Neuronal stem cell (in vitro differentiated cells): ENCODE measurements at regions not wholly inside any gene's neighbourhood (a gene's known extent, or its start where the extent isn't known, plus 50 kb on each side); places are given as distances from the start of the nearest gene placed in this dataset.

Source experiments
- DNase-seq: peaks from one replicate; pipeline ENCODE4 v3.0.0-alpha.2; 2013; ENCODE audit warnings: low spot score
- H2AFZ ChIP-seq: one replicate; pipeline ENCODE4 v1.6.1; 2013; ENCODE audit warnings: mild to moderate bottlenecking, low read length, inconsistent platforms
- H2AK5ac ChIP-seq: 2 replicates; pipeline ENCODE4 v1.6.1; 2013; ENCODE audit warnings: low read depth, mild to moderate bottlenecking, inconsistent platforms, low read length, moderate library complexity, mixed read lengths
- H2BK120ac ChIP-seq: 2 replicates; pipeline ENCODE4 v1.6.1; 2013; ENCODE audit warnings: low read depth, mild to moderate bottlenecking, inconsistent platforms, low read length, moderate library complexity, mixed read lengths
- H2BK12ac ChIP-seq: one replicate; pipeline ENCODE4 v1.6.1; 2013; ENCODE audit warnings: low read length, inconsistent platforms
- H2BK15ac ChIP-seq: 2 replicates; pipeline ENCODE4 v1.6.1; 2013; ENCODE audit warnings: mild to moderate bottlenecking, low read length, inconsistent platforms, mixed read lengths
- H2BK5ac ChIP-seq: one replicate; pipeline ENCODE4 v1.6.1; 2013; ENCODE audit warnings: inconsistent platforms, mild to moderate bottlenecking, low read length, moderate library complexity
- H3K14ac ChIP-seq: one replicate; pipeline ENCODE4 v1.6.1; 2013; ENCODE audit warnings: low read length, inconsistent platforms
- H3K18ac ChIP-seq: 2 replicates; pipeline ENCODE4 v1.6.1; 2013; ENCODE audit warnings: low read length, inconsistent platforms
- H3K23ac ChIP-seq: 2 replicates; pipeline ENCODE4 v1.6.1; 2013; ENCODE audit warnings: low read depth, mild to moderate bottlenecking, mixed read lengths, low read length, inconsistent platforms; ENCODE audit not compliant: poor library complexity
- H3K27ac ChIP-seq: replicated peaks from 3 replicates; pipeline ENCODE4 v1.5.1; 2013; ENCODE audit warnings: low read length, inconsistent platforms
- H3K27me3 ChIP-seq, 3 experiments: 2 replicates each; pipeline ENCODE4 v1.6.1; 2013; ENCODE audit warnings: low read length in 3 of 3, mild to moderate bottlenecking in 2 of 3, inconsistent platforms in 1 of 3, low read depth in 1 of 3, mixed read lengths in 1 of 3, moderate library complexity in 1 of 3; ENCODE audit not compliant: control insufficient read depth in 3 of 3, insufficient read depth in 3 of 3
- H3K36me3 ChIP-seq, 2 donors: replicated peaks in 1 of 2; 2 replicates each; pipeline ENCODE4 v1.6.1; 2013; ENCODE audit warnings: low read length in 2 of 2; ENCODE audit not compliant: control insufficient read depth in 2 of 2, insufficient read depth in 2 of 2
- H3K4ac ChIP-seq: 2 replicates; pipeline ENCODE4 v1.6.1; 2013; ENCODE audit warnings: inconsistent platforms, mild to moderate bottlenecking, low read length, moderate library complexity
- H3K4me1 ChIP-seq, 2 donors: 1 replicate in 1 of 2; 2 replicates in 1 of 2; pipeline ENCODE4 v1.6.1; 2013; ENCODE audit warnings: low read length in 2 of 2, low read depth in 1 of 2; ENCODE audit not compliant: control insufficient read depth in 2 of 2, insufficient read depth in 1 of 2
- H3K4me2 ChIP-seq: one replicate; pipeline ENCODE4 v1.6.1; 2013; ENCODE audit warnings: mild to moderate bottlenecking, low read length, inconsistent platforms; ENCODE audit not compliant: insufficient read depth, poor library complexity, severe bottlenecking
- H3K4me3 ChIP-seq, 2 donors: 2 replicates each; pipeline ENCODE4 v1.5.1; 2013; ENCODE audit warnings: low read length in 2 of 2, mild to moderate bottlenecking in 2 of 2, inconsistent platforms in 1 of 2, moderate library complexity in 1 of 2
- H3K79me1 ChIP-seq: one replicate; pipeline ENCODE4 v1.6.1; 2013; ENCODE audit warnings: low read depth, mild to moderate bottlenecking, inconsistent platforms, low read length, moderate library complexity
- H3K9ac ChIP-seq: one replicate; pipeline ENCODE4 v1.6.1; 2013; ENCODE audit warnings: mild to moderate bottlenecking, low read depth, low read length, inconsistent platforms; ENCODE audit not compliant: poor library complexity
- H3K9me3 ChIP-seq, 2 donors: replicated peaks in 1 of 2; 2 replicates each; pipeline versions ENCODE3 to v1.6.1; 2013; ENCODE audit warnings: low read length in 2 of 2, mild to moderate bottlenecking in 2 of 2, inconsistent platforms in 1 of 2, low read depth in 1 of 2, mixed read lengths in 1 of 2, moderate library complexity in 1 of 2; ENCODE audit not compliant: control insufficient read depth in 2 of 2, insufficient read depth in 1 of 2
- H4K8ac ChIP-seq: one replicate; pipeline ENCODE4 v1.6.1; 2013; ENCODE audit warnings: low read depth, mild to moderate bottlenecking, inconsistent platforms, low read length, moderate library complexity
- H4K91ac ChIP-seq: one replicate; pipeline ENCODE4 v1.6.1; 2013; ENCODE audit warnings: low read length, low read depth, mild to moderate bottlenecking, inconsistent platforms; ENCODE audit not compliant: poor library complexity
- WGBS, 2 donors: extraction: QIAGEN DNeasy Blood & Tissue Kit; methylation state at CpG; one replicate each; pipeline ENCODE4 v1.1.7; 2013; ENCODE audit warnings: missing lambda C conversion rate in 2 of 2, mixed read lengths in 1 of 2; ENCODE audit not compliant: insufficient read length in 2 of 2, insufficient replicate concordance in 1 of 2; ENCODE audit errors: extremely low coverage in 2 of 2; 5-methylcytosine and 5-hydroxymethylcytosine counted together

DNA sequence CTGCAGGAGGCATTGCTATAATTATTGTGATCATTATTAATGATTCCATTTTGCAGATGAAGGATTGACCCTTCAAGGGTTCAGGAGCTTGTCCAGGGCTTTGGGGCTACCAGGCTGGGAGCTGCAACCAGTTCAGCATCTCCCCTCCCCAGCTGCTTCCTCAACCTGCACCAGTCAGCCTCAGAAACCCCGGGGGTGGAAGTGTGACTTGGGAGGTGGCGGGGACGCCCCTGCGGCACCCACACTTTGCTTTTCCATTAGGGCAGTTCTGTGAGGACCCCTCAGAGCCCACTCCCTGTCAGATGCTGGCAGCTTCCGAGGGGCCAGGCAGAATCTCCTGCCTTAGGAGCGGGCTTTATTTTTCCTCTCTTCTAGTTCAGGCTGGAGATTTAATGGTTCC is 85.6 kb downstream of the OLFM1 start:
- no peak overlapping the region for H3K4ac ChIP-seq
- H4K8ac ChIP-seq = no peak overlapping the region
- no peak overlapping the region for H2BK15ac ChIP-seq
- H3K4me2 ChIP-seq = no peak overlapping the region
- no peak overlapping the region for H2BK120ac ChIP-seq
- no peak overlapping the region for H2BK5ac ChIP-seq
- H3K14ac ChIP-seq = peak overlapping the region; percentile 65
- WGBS, 2 donors = no CpG with 5 or more reads among the region's 6 CpGs
- H3K23ac ChIP-seq = no peak overlapping the region
- no peak overlapping the region for H2AFZ ChIP-seq
- no peak for DNase-seq
- H3K18ac ChIP-seq = peak overlapping the region; percentile 32
- H3K9me3 ChIP-seq = peaks cover 0 to 5% of the 10 kb centered on the region in 2 donors
- no peak overlapping the region for H3K9ac ChIP-seq
- peaks cover 0 to 4% of the 10 kb centered on the region in 2 donors for H3K4me1 ChIP-seq
- H2BK12ac ChIP-seq = no peak overlapping the region
- no peak overlapping the region for H3K4me3 ChIP-seq
- H4K91ac ChIP-seq = no peak overlapping the region
- H3K79me1 ChIP-seq = no peaks in the 10 kb centered on the region
- H3K27me3 ChIP-seq = peaks cover 0 to 12% (median 0%) of the 10 kb centered on the region in 3 experiments
- no peaks in the 10 kb centered on the region for H3K36me3 ChIP-seq
- H3K27ac ChIP-seq = no peak overlapping the region
- no peak overlapping the region for H2AK5ac ChIP-seq

DNA sequence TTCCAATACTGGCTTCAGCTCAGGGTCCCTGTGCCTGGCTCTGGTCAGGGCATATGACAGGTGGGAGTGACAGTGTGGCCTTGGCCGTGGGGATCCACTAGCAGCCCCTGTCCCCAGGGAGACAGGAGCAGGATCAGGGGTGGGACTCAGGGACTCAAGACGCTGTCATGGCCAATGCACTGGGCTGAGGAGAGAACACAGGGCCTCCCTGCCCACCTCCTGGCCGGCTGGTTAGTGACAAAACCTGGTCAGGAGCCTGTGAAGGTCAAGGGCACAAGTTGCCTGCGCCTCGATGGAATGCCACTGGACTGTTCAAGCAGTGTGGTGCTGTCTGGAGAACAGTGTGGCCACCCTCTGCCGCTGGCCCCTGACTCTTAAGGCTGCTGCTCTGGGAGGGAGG is 86.8 kb downstream of the OLFM1 start:
- H2BK12ac ChIP-seq = no peak overlapping the region
- no peak overlapping the region for H2BK5ac ChIP-seq
- H3K4ac ChIP-seq = no peak overlapping the region
- no peak for DNase-seq
- peak overlapping the region; percentile 65 for H3K18ac ChIP-seq
- H3K4me2 ChIP-seq = no peak overlapping the region
- H3K27ac ChIP-seq = no peak overlapping the region
- WGBS, 2 donors = no CpG with 5 or more reads among the region's 6 CpGs
- H2BK15ac ChIP-seq = no peak overlapping the region
- H3K4me3 ChIP-seq = no peak overlapping the region
- H3K4me1 ChIP-seq = peaks cover 0 to 4% of the 10 kb centered on the region in 2 donors
- H4K91ac ChIP-seq = no peak overlapping the region
- no peak overlapping the region for H2AFZ ChIP-seq
- no peaks in the 10 kb centered on the region for H3K36me3 ChIP-seq
- peak overlapping the region; percentile 16 for H3K23ac ChIP-seq
- peaks cover 0 to 5% of the 10 kb centered on the region in 2 donors for H3K9me3 ChIP-seq
- peak overlapping the region; percentile 14 for H3K9ac ChIP-seq
- H4K8ac ChIP-seq = peak overlapping the region; percentile 49
- no peak overlapping the region for H3K14ac ChIP-seq
- H2AK5ac ChIP-seq = peak overlapping the region; percentile 1
- peaks cover 0 to 9% (median 0%) of the 10 kb centered on the region in 3 experiments for H3K27me3 ChIP-seq
- no peaks in the 10 kb centered on the region for H3K79me1 ChIP-seq
- no peak overlapping the region for H2BK120ac ChIP-seq

GRCh38 chr9:135174981-135175380 is 87.5 kb downstream of the OLFM1 start:
- Histone ChIP-seq H3K9me3 (peaks cover 0 to 4% of the 10 kb centered on the region in 2 donors), H2BK120ac (no peak overlapping the region), H3K4me2 (no peak overlapping the region), H3K4ac (peak overlapping the region; percentile 78), H2BK12ac (no peak overlapping the region), H3K4me3 (no peak overlapping the region), H3K9ac (no peak overlapping the region), H2AFZ (no peak overlapping the region), H3K27me3 (peaks cover 0 to 9% (median 0%) of the 10 kb centered on the region in 3 experiments), H3K4me1 (peaks cover 0 to 2% of the 10 kb centered on the region in 2 donors), H2AK5ac (peak overlapping the region; percentile 1), H3K14ac (no peak overlapping the region), H3K79me1 (no peaks in the 10 kb centered on the region), H3K23ac (no peak overlapping the region), H3K27ac (no peak overlapping the region), H2BK5ac (no peak overlapping the region), H4K91ac (no peak overlapping the region), H3K18ac (peak overlapping the region; percentile 73), H2BK15ac (no peak overlapping the region), H3K36me3 (no peaks in the 10 kb centered on the region), H4K8ac (no peak overlapping the region)
- WGBS, 2 donors = no CpG with 5 or more reads among the region's 11 CpGs
- DNase-seq = no peak

GRCh38 chr9:135176284-135176683 is 88.8 kb downstream of the OLFM1 start:
- Histone ChIP-seq H3K27ac (no peak overlapping the region), H4K91ac (no peak overlapping the region), H3K14ac (peak overlapping the region; percentile 25), H3K27me3 (peaks cover 0 to 18% (median 0%) of the 10 kb centered on the region in 3 experiments), H2BK120ac (no peak overlapping the region), H3K23ac (peak overlapping the region; percentile 59), H3K4me2 (no peak overlapping the region), H3K9ac (no peak overlapping the region), H2BK12ac (no peak overlapping the region), H2AFZ (no peak overlapping the region), H3K4me1 (peaks cover 0 to 2% of the 10 kb centered on the region in 2 donors), H3K79me1 (no peaks in the 10 kb centered on the region), H3K4ac (no peak overlapping the region), H2BK15ac (no peak overlapping the region), H4K8ac (no peak overlapping the region), H3K4me3 (no peak overlapping the region), H2BK5ac (no peak overlapping the region), H3K9me3 (peaks cover 0 to 3% of the 10 kb centered on the region in 2 donors), H3K18ac (peak overlapping the region; percentile 54), H2AK5ac (peak overlapping the region; percentile 82), H3K36me3 (no peaks in the 10 kb centered on the region)
- no peak for DNase-seq
- WGBS, 2 donors = no CpG with 5 or more reads among the region's 20 CpGs
